ENCODE measurements at regions not wholly inside any gene's neighbourhood (a gene's known extent, or its start where the extent isn't known, plus 50 kb on each side); places are given as distances from the start of the nearest gene placed in this dataset.

DNA sequence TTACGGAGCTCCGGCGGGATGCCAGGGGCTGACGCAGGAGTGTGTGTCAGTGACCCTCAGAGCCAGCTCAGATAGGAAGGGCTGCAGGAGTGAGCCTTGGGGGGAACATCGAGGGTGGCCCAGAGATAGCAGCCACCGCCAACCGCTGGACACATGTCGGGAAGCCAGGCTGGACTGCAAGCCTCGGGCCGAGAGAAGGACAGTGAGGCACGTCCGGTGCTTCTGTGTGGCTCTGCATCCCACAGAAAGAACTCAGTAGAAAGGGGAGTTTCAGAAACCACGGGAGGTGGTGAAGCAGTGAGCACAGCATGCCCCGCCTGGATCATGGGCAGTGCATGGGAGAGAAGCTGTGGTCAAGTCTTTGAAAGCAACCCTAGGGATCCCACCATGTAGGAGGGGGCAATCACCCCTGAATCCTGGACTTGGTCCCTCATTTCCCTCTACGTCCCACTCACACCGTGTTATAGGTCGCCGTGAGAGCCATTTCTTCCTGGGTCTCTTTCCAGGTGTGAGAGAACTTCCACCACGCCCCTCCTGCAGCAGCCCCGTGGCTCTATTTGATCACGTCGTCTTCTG, 383.7 kb upstream of the CDH4 start:
- TF ChIP-seq, protein P1, sequence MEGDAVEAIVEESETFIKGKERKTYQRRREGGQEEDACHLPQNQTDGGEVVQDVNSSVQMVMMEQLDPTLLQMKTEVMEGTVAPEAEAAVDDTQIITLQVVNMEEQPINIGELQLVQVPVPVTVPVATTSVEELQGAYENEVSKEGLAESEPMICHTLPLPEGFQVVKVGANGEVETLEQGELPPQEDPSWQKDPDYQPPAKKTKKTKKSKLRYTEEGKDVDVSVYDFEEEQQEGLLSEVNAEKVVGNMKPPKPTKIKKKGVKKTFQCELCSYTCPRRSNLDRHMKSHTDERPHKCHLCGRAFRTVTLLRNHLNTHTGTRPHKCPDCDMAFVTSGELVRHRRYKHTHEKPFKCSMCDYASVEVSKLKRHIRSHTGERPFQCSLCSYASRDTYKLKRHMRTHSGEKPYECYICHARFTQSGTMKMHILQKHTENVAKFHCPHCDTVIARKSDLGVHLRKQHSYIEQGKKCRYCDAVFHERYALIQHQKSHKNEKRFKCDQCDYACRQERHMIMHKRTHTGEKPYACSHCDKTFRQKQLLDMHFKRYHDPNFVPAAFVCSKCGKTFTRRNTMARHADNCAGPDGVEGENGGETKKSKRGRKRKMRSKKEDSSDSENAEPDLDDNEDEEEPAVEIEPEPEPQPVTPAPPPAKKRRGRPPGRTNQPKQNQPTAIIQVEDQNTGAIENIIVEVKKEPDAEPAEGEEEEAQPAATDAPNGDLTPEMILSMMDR (conservative IDR thresholded peaks at IDR 0.05; ENCODE audit: low read depth, low read length) = no peak

DNA sequence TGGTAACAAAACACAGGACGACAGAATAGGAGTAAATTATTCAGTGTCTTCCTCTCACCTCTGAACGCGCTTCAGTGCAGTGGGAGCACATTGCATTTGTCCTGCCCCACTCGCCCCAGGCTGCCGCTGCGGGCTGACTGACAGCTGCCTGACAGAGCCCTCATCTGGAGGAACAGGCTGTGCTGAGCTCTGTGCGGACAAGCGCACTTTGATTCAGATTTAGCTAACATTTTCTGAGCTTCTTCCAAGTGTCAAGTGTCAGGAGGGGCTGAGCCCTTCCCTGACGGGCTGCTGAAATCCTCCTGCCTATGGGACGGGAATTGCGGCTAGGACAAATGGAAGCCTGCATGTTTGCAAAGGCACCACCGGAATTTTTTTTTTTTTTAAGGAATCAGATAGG, 383.0 kb upstream of the CDH4 start:
- DNase-seq (ENCODE audit: low read depth) = no peak
- TF ChIP-seq, protein P1 (conservative IDR thresholded peaks at IDR 0.05; ENCODE audit: low read depth, low read length) = no peak
- H3K4me3 ChIP-seq (ENCODE audit: low read depth, low read length) = no peak overlapping the region

More for the DNA sequence above, 383.7 kb upstream of the CDH4 start:
- H3K4me3 ChIP-seq (ENCODE audit: low read depth, low read length) = no peak overlapping the region
- no peak for DNase-seq (ENCODE audit: low read depth)

DNA sequence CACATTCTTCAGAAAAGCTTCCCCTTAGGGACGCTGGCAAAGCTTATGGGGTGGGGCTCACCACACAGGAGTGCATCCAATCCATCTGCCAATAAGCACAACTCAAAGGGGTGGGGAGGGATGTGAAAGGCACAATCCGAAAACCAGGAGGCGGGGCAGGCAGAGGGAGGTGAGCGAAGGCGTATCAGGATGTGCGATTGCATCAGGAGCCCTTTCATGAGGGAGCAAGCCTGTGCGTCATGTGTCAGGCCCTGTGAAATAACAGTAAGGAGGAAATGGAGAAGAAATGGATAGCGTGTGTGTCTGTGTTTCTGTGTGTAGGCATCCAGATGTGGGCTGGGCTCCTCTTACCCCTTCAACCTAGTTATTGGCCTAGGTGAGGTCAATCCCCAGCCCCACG, 382.4 kb upstream of the CDH4 start:
- H3K4me3 ChIP-seq (ENCODE audit: low read depth, low read length) = no peak overlapping the region
- no peak for DNase-seq (ENCODE audit: low read depth)
- TF ChIP-seq, protein P1 (conservative IDR thresholded peaks at IDR 0.05; ENCODE audit: low read depth, low read length) = no peak

DNA sequence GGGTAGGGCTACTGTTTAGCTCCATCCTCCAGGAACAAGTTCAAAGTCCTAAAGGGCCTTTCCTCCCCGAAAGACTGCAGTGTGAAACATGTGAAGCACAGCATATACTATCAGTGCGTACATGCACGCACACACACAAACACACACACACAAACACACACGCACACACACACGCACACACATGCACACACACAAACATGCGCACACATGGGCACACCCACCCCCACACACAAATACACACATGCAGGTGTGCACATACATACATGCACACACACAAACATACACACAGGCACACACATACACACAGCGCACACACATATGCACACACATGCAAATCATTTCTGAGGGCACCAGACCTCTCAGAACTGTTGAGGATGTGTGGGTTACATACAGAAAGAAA, 382.0 kb upstream of the CDH4 start:
- no peak overlapping the region for H3K4me3 ChIP-seq (ENCODE audit: low read depth, low read length)
- TF ChIP-seq, protein P1 (conservative IDR thresholded peaks at IDR 0.05; ENCODE audit: low read depth, low read length) = no peak
- DNase-seq (ENCODE audit: low read depth) = no peak

DNA sequence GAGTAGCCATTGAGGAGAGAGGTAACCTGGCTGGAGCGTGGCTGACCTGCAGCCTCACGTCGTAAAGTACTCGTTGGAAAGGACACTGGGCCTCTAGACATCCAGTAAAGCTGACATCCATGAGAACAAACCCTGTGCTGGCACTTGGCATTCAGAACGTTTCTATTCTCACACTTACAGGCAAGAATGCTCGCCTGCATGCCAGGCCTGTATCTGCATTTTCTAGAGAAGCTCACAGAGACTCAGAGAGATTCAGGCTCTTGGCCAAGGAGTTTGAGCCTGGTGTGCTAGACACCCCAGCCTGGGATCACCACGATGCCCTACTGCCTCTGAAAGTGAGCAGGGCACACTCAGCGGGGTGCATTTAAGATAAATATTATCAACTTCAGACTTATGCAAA, 379.8 kb upstream of the CDH4 start:
- DNase-seq (ENCODE audit: low read depth) = no peak
- no peak overlapping the region for H3K4me3 ChIP-seq (ENCODE audit: low read depth, low read length)
- TF ChIP-seq, protein P1 (conservative IDR thresholded peaks at IDR 0.05; ENCODE audit: low read depth, low read length) = no peak

DNA sequence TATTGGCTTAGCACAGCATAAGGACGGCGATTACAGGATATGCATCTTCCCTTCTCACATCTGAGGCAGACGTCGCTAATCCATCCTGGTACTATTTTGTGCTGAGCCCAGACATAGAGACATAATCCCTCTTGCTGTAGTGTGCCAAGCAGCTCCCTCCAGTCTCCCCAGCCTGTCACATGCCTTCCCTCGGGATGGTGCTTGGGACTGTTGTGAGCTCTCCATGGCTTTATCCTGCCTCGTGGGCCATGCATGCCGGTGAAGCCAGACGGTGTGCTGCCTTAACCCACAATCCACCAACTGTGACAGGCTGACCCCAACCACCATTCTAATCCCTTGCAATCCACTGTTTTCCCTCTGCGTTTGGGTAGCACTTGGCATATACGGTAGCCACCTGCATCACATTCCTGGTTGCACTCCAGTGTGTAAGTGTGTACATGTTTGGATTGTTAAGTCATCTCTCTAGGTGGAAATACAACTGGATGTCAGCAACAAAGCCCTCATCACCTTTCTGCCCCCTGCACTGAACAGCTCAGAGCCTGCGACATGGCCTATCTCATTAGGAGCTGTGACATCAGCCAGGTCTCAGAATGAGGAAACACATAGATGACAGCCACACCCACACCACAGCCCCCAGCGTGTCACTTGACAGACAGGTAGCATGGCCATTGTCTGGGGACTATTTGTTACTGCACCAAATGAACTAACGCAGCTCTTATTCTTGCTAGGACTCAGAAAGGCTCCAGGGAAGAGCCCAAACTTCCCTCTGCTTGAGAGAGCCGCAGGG, 374.8 kb upstream of the CDH4 start:
- H3K4me3 ChIP-seq (ENCODE audit: low read depth, low read length) = no peak overlapping the region
- no peak for DNase-seq (ENCODE audit: low read depth)
- TF ChIP-seq, protein P1 (conservative IDR thresholded peaks at IDR 0.05; ENCODE audit: low read depth, low read length) = no peak

DNA sequence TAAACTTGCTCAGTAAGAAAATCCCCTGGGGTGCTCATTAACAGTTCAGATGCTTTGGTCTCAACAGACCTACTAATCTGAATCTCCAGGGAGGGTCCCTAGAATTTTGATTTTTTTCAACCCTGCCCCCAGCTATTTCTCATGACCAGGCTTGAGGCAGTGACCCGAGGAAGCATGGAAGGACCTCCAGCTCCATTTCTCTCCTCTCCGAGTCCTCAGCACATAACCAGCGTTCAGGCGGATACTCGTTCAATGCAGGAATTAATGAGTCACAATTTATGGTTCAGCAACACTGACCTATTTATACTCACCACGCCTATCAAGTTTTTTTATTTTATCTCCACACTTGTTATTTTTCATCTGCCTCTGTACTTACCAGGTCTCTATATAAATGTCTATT, 369.2 kb upstream of the CDH4 start:
- TF ChIP-seq, protein P1 (conservative IDR thresholded peaks at IDR 0.05; ENCODE audit: low read depth, low read length) = no peak
- no peak overlapping the region for H3K4me3 ChIP-seq (ENCODE audit: low read depth, low read length)
- DNase-seq (ENCODE audit: low read depth) = no peak

Measured in choroid plexus epithelial cell (primary cell).